WTC11 (cell line): ENCODE measurements at regions not wholly inside any gene's neighbourhood (a gene's known extent, or its start where the extent isn't known, plus 50 kb on each side); places are given as distances from the start of the nearest gene placed in this dataset.

Experiments used
- ARID4B ChIP-seq: sonication (generic); formaldehyde crosslinking; IDR thresholded peaks from 2 replicates; pipeline ENCODE4 v1.8.0; 2023; ENCODE audit warnings: missing genetic modification reagents, mild to moderate bottlenecking, borderline replicate concordance
- ATF3 ChIP-seq: sonication (generic); formaldehyde crosslinking; conservative IDR thresholded peaks from 2 replicates; pipeline ENCODE4 v1.8.1; 2022; ENCODE audit warnings: mild to moderate bottlenecking, missing genetic modification reagents
- CTCF ChIP-seq: fragments of 200-600 bp; IDR thresholded peaks from 2 replicates; pipeline ENCODE4 v1.8.0; 2022; ENCODE audit warnings: antibody characterized with exemption
- FOXJ3 ChIP-seq: sonication (generic); formaldehyde crosslinking; IDR thresholded peaks from 2 replicates; pipeline ENCODE4 v1.9.0; 2021; ENCODE audit warnings: missing genetic modification reagents, mild to moderate bottlenecking, borderline replicate concordance
- FOXK1 ChIP-seq: sonication (generic); formaldehyde crosslinking; IDR thresholded peaks from 2 replicates; pipeline ENCODE4 v1.8.0; 2022; ENCODE audit warnings: mild to moderate bottlenecking, moderate library complexity, missing genetic modification reagents
- IRF1 ChIP-seq: sonication (generic); formaldehyde crosslinking; IDR thresholded peaks from 2 replicates; pipeline ENCODE4 v1.8.0; 2023; ENCODE audit warnings: missing genetic modification reagents
- MAX ChIP-seq: sonication (generic); formaldehyde crosslinking; IDR thresholded peaks from 2 replicates; pipeline ENCODE4 v1.8.0; 2022; ENCODE audit warnings: mild to moderate bottlenecking, missing genetic modification reagents
- MYBL2 ChIP-seq: sonication (generic); formaldehyde crosslinking; IDR thresholded peaks from 2 replicates; pipeline ENCODE4 v1.8.1; 2023; ENCODE audit warnings: mild to moderate bottlenecking, moderate library complexity, missing genetic modification reagents
- PRDM15 ChIP-seq: sonication (generic); formaldehyde crosslinking; IDR thresholded peaks from 2 replicates; pipeline ENCODE4 v1.8.0; 2022; ENCODE audit warnings: missing genetic modification reagents

- TF ChIP-seq FOXK1: no peak
- TF ChIP-seq CTCF: no peak
- no peak for TF ChIP-seq PRDM15 (CRISPR knock-in tag)
- no peak for TF ChIP-seq ARID4B
- no peak for TF ChIP-seq MAX (CRISPR knock-in tag)
- TF ChIP-seq IRF1 (CRISPR knock-in tag): no peak
- no peak for TF ChIP-seq FOXJ3 (CRISPR knock-in tag)
- no peak for TF ChIP-seq MYBL2 (CRISPR knock-in tag)
- no peak for TF ChIP-seq ATF3 (CRISPR knock-in tag)
These were observed 74.4 kb downstream of the ZIC1 start for GRCh38 chr3:147483578-147483977.
